Thyroid gland (tissue), 4 donors: ENCODE measurements at regions not wholly inside any gene's neighbourhood (a gene's known extent, or its start where the extent isn't known, plus 50 kb on each side); places are given as distances from the start of the nearest gene placed in this dataset.

Experiments used
- DNase-seq, 2 donors: peaks; one replicate each; pipeline ENCODE4 v3.0.0-alpha.2; 2019
- H3K27ac ChIP-seq, 3 donors: fragments of 200-600 bp; sonication (generic); 1 replicate in 2 of 3; 2 replicates in 1 of 3; pipeline ENCODE4 v1.5.1; 2016 to 2019; ENCODE audit warnings: mild to moderate bottlenecking in 1 of 3, moderate library complexity in 1 of 3
- H3K27me3 ChIP-seq: fragments of 200-600 bp; sonication (generic); one replicate; pipeline ENCODE4 v1.5.1; 2019
- H3K36me3 ChIP-seq, 2 donors: fragments of 200-600 bp; sonication (generic); one replicate each; pipeline ENCODE4 v1.5.1; 2016 to 2019
- H3K4me1 ChIP-seq, 2 donors: fragments of 200-600 bp; sonication (generic); one replicate each; pipeline ENCODE4 v1.5.1; 2017 to 2019
- H3K4me3 ChIP-seq, 3 donors: fragments of 200-600 bp; sonication (generic); replicated peaks in 1 of 3; 1 replicate in 2 of 3; 2 replicates in 1 of 3; pipeline ENCODE4 v1.5.1; 2016; ENCODE audit warnings: mild to moderate bottlenecking in 1 of 3
- H3K9me3 ChIP-seq: fragments of 200-600 bp; sonication (generic); one replicate; pipeline ENCODE4 v1.5.1; 2017
- CTCF ChIP-seq, 6 experiments: fragments of 200-600 bp in 3 of 6; fragments of 450-650 bp in 3 of 6; sonication (generic) in 3 of 6; IDR thresholded peaks; one replicate each; pipeline ENCODE4 v1.5.1; 2016 to 2019; ENCODE audit warnings: antibody characterized with exemption in 6 of 6, mild to moderate bottlenecking in 2 of 6, inconsistent platforms in 1 of 6, moderate library complexity in 1 of 6
- POLR2A ChIP-seq, 2 donors: fragments of 450-650 bp; IDR thresholded peaks; one replicate each; pipeline ENCODE4 v1.6.1; 2017; ENCODE audit warnings: antibody characterized with exemption in 2 of 2, mild to moderate bottlenecking in 2 of 2, moderate library complexity in 1 of 2
- WGBS, 2 donors: methylation state at CpG; one replicate each; pipeline ENCODE4 v1.1.5; 2017; 5-methylcytosine and 5-hydroxymethylcytosine counted together
- intact Hi-C: fragments of 100-400 bp; cut with DNase I; formaldehyde crosslinking; loops from one replicate; pipeline ENCODE4 v1.15.1; 2023

- intact Hi-C loops, result no loop called here
- 68 to 69% methylated on average over 2 of the region's 2 CpGs for WGBS, 2 donors
Measured at GRCh38 chr2:31729065-31729439, 148.3 kb upstream of the SRD5A2 start.

GRCh38 chr2:31728406-31729064 lies 147.8 kb upstream of the SRD5A2 start:
- Histone ChIP-seq H3K4me1 (no peaks in the 10 kb centered on the region), H3K27ac (no peak overlapping the region), H3K9me3 (no peaks in the 10 kb centered on the region), H3K27me3 (no peaks in the 10 kb centered on the region), H3K4me3 (no peak overlapping the region), H3K36me3 (no peaks in the 10 kb centered on the region)
- WGBS, 2 donors, result 40 to 75% methylated on average over 1 to 2 of the region's 2 CpGs
- intact Hi-C loops, result no loop called here
- TF ChIP-seq POLR2A (IDR thresholded peaks at IDR 0.05), result no peak
- no peak for TF ChIP-seq CTCF (IDR thresholded peaks at IDR 0.05)
- DNase-seq, result no peak

More at GRCh38 chr2:31729065-31729439, 148.3 kb upstream of the SRD5A2 start:
- Histone ChIP-seq H3K9me3 (no peaks in the 10 kb centered on the region), H3K27me3 (no peaks in the 10 kb centered on the region), H3K4me1 (no peaks in the 10 kb centered on the region), H3K36me3 (no peaks in the 10 kb centered on the region), H3K27ac (no peak overlapping the region), H3K4me3 (no peak overlapping the region)
- TF ChIP-seq CTCF (IDR thresholded peaks at IDR 0.05), result no peak
- no peak for TF ChIP-seq POLR2A (IDR thresholded peaks at IDR 0.05)
- no peak for DNase-seq

GRCh38 chr2:31726457-31726856 lies 145.7 kb upstream of the SRD5A2 start:
- no peaks in the 10 kb centered on the region for H3K36me3 ChIP-seq
- no peak overlapping the region for H3K4me3 ChIP-seq
- 91 to 94% methylated on average over 2 of the region's 2 CpGs for WGBS, 2 donors
- no peaks in the 10 kb centered on the region for H3K4me1 ChIP-seq
- H3K27me3 ChIP-seq, result no peaks in the 10 kb centered on the region
- no peak for TF ChIP-seq POLR2A (IDR thresholded peaks at IDR 0.05)
- TF ChIP-seq CTCF (IDR thresholded peaks at IDR 0.05), result no peak
- DNase-seq, result no peak
- H3K27ac ChIP-seq, result no peak overlapping the region
- intact Hi-C loops, result no loop called here
- no peaks in the 10 kb centered on the region for H3K9me3 ChIP-seq

- intact Hi-C loops, result no loop called here
- H3K4me3 ChIP-seq, result no peak overlapping the region
- H3K27me3 ChIP-seq, result no peaks in the 10 kb centered on the region
- 84 to 86% methylated on average over 3 of the region's 3 CpGs for WGBS, 2 donors
- H3K9me3 ChIP-seq, result no peaks in the 10 kb centered on the region
- no peak for DNase-seq
- H3K36me3 ChIP-seq, result no peaks in the 10 kb centered on the region
- TF ChIP-seq POLR2A (IDR thresholded peaks at IDR 0.05) (no peak), CTCF (IDR thresholded peaks at IDR 0.05) (no peak)
- no peak overlapping the region for H3K27ac ChIP-seq
- H3K4me1 ChIP-seq, result no peaks in the 10 kb centered on the region
Measured at GRCh38 chr2:31725444-31725843, 144.7 kb upstream of the SRD5A2 start.

GRCh38 chr2:31711737-31712136 lies 131.0 kb upstream of the SRD5A2 start:
- Histone ChIP-seq H3K9me3 (no peaks in the 10 kb centered on the region), H3K27me3 (no peaks in the 10 kb centered on the region), H3K4me1 (no peaks in the 10 kb centered on the region), H3K36me3 (no peaks in the 10 kb centered on the region), H3K27ac (no peak overlapping the region), H3K4me3 (no peak overlapping the region)
- intact Hi-C loops, result no loop called here
- TF ChIP-seq CTCF (IDR thresholded peaks at IDR 0.05) (no peak), POLR2A (IDR thresholded peaks at IDR 0.05) (no peak)
- DNase-seq, result no peak
